K562 (cell line): ENCODE measurements at regions not wholly inside any gene's neighbourhood (a gene's known extent, or its start where the extent isn't known, plus 50 kb on each side); places are given as distances from the start of the nearest gene placed in this dataset.

Experiments
- ATF7 ChIP-seq: fragments of 450-650 bp; IDR thresholded peaks from 2 replicates; pipeline ENCODE4 v1.7.1; 2014; ENCODE audit warnings: mild to moderate bottlenecking, moderate library complexity
- CBX8 ChIP-seq: fragments of 200-600 bp; sonication (generic); IDR thresholded peaks from 2 replicates; pipeline ENCODE4 v1.6.1; 2012; ENCODE audit warnings: borderline replicate concordance, mixed run types, low read depth, mild to moderate bottlenecking, moderate library complexity, mixed read lengths, low read length, control low read depth, inconsistent platforms; ENCODE audit not compliant: poor library complexity, severe bottlenecking; ENCODE audit errors: extremely low read depth
- CEBPB ChIP-seq: fragments of 450-650 bp; IDR thresholded peaks from 2 replicates; pipeline ENCODE4 v1.6.1; 2016; ENCODE audit warnings: missing genetic modification characterization, missing compliant biosample characterization
- ELF1 ChIP-seq: fragments of 200-800 bp; sonication (Bioruptor generic); IDR thresholded peaks from 2 replicates; pipeline ENCODE4 v1.6.1; 2016; ENCODE audit warnings: missing genetic modification characterization, missing compliant biosample characterization
- ETV1 ChIP-seq: fragments of 450-650 bp; conservative IDR thresholded peaks from 2 replicates; pipeline ENCODE4 v1.6.1; 2016; ENCODE audit warnings: missing genetic modification characterization, control low read depth, low read depth, missing compliant biosample characterization
- JUNB ChIP-seq: fragments of 450-650 bp; formaldehyde crosslinking; conservative IDR thresholded peaks from 2 replicates; pipeline ENCODE4 v1.4.0; 2020; ENCODE audit warnings: mild to moderate bottlenecking
- ZBED1 ChIP-seq: IDR thresholded peaks from 2 replicates; pipeline ENCODE4 v1.6.1; 2014
- ZNF274 ChIP-seq: IDR thresholded peaks from 2 replicates; pipeline ENCODE4 v1.6.1; 2011; ENCODE audit warnings: low read depth, mild to moderate bottlenecking, low read length, moderate library complexity, borderline replicate concordance
- ZNF384 ChIP-seq: IDR thresholded peaks from 2 replicates; pipeline ENCODE4 v1.6.1; 2012; ENCODE audit warnings: low read depth, low read length, improper control_type of control experiment
- TF ChIP-seq, protein P1 (sequence below), 2 experiments: fragments of 450-650 bp in 1 of 2; sonication (generic) in 1 of 2; formaldehyde crosslinking; conservative IDR thresholded peaks; 2 replicates each; pipeline versions ENCODE4 v1.4.0 to v1.8.1; 2020 to 2022; ENCODE audit warnings: mild to moderate bottlenecking in 1 of 2, missing genetic modification reagents in 1 of 2
- TF ChIP-seq, protein P2 (sequence below): fragments of 250-450 bp; sonication (Bioruptor Pico); IDR thresholded peaks from 2 replicates; pipeline ENCODE4 v1.8.0; 2021; ENCODE audit warnings: borderline replicate concordance, mild to moderate bottlenecking, moderate library complexity; ENCODE audit not compliant: poor library complexity, severe bottlenecking
- TF ChIP-seq, protein P3 (sequence below), 2 experiments: fragments of 450-650 bp; formaldehyde crosslinking in 1 of 2; IDR thresholded peaks; 2 replicates each; pipeline versions ENCODE4 v1.4.0 to v1.6.1; 2014 to 2020; ENCODE audit warnings: mild to moderate bottlenecking in 2 of 2, borderline replicate concordance in 1 of 2, low read depth in 1 of 2

DNA sequence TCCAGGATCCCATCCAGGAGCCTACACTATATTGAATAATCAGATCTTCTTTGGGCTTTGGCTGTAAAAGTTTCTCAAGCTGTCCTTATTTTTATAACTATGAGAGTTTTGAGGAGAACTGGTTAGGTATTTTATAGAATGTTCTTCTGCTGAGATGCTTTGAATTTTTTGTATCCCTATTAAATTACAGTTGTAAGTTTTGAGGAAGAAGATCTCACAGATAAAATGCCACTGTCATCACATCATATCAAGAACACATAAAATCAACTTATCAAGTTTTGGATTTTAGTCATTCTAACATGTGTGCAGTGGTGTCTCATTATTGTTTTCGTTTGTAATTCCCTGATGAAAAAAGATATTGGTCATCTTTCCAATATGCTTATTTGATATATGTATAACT is 260.2 kb upstream of the COL3A1 start:
- TF ChIP-seq, protein P1, sequence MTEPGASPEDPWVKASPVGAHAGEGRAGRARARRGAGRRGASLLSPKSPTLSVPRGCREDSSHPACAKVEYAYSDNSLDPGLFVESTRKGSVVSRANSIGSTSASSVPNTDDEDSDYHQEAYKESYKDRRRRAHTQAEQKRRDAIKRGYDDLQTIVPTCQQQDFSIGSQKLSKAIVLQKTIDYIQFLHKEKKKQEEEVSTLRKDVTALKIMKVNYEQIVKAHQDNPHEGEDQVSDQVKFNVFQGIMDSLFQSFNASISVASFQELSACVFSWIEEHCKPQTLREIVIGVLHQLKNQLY (CRISPR knock-in tag; conservative IDR thresholded peaks at IDR 0.05) = no peak
- TF ChIP-seq ZNF274 = no peak
- TF ChIP-seq, protein P2, sequence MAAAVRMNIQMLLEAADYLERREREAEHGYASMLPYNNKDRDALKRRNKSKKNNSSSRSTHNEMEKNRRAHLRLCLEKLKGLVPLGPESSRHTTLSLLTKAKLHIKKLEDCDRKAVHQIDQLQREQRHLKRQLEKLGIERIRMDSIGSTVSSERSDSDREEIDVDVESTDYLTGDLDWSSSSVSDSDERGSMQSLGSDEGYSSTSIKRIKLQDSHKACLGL (CRISPR knock-in tag) = no peak
- TF ChIP-seq JUNB = no peak
- no peak for TF ChIP-seq CBX8
- TF ChIP-seq ZNF384 = no peak
- TF ChIP-seq ATF7 = no peak
- TF ChIP-seq CEBPB (tag) = no peak
- TF ChIP-seq ETV1 = no peak
- TF ChIP-seq, protein P3, sequence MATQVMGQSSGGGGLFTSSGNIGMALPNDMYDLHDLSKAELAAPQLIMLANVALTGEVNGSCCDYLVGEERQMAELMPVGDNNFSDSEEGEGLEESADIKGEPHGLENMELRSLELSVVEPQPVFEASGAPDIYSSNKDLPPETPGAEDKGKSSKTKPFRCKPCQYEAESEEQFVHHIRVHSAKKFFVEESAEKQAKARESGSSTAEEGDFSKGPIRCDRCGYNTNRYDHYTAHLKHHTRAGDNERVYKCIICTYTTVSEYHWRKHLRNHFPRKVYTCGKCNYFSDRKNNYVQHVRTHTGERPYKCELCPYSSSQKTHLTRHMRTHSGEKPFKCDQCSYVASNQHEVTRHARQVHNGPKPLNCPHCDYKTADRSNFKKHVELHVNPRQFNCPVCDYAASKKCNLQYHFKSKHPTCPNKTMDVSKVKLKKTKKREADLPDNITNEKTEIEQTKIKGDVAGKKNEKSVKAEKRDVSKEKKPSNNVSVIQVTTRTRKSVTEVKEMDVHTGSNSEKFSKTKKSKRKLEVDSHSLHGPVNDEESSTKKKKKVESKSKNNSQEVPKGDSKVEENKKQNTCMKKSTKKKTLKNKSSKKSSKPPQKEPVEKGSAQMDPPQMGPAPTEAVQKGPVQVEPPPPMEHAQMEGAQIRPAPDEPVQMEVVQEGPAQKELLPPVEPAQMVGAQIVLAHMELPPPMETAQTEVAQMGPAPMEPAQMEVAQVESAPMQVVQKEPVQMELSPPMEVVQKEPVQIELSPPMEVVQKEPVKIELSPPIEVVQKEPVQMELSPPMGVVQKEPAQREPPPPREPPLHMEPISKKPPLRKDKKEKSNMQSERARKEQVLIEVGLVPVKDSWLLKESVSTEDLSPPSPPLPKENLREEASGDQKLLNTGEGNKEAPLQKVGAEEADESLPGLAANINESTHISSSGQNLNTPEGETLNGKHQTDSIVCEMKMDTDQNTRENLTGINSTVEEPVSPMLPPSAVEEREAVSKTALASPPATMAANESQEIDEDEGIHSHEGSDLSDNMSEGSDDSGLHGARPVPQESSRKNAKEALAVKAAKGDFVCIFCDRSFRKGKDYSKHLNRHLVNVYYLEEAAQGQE (IDR thresholded peaks at IDR 0.05; ENCODE audit: borderline replicate concordance) = no peak
- TF ChIP-seq, protein P3 (CRISPR knock-in tag; IDR thresholded peaks at IDR 0.05; ENCODE audit: low read depth) = no peak
- TF ChIP-seq ELF1 (tag) = no peak
- TF ChIP-seq ZBED1 = no peak
